ENCODE measurements at regions not wholly inside any gene's neighbourhood (a gene's known extent, or its start where the extent isn't known, plus 50 kb on each side); places are given as distances from the start of the nearest gene placed in this dataset.

DNA sequence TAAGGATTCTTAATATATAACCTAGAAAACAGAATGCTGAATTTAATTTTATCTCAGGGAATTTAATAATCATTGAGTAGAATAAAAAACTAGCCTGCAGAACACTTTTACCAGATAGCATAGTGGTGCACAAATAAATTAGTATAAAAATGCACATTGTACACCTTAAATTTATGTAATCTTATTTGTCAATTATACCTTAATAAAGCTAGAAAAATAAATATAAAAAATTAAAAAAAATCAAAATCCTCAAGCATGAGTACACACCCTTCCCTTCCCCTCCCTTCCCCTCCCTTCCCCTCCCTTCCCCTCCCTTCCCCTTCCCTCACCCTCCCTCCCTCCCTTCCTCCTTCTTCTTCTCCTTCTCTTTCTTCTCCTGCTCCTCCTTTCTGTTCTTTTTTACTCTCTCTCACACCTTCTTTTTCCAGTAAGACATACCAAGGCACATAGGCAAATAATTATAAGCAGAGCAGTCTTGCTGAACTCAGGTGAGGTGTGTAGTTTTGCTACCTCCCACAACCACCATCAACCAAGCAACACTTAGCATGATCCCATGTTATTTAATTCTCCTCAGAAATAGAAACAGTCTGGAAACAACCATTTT lies 1395.0 kb downstream of the ZPLD1 start:
- TF ChIP-seq FOXM1 (IDR thresholded peaks at IDR 0.05; ENCODE audit: borderline replicate concordance) = no peak
- no peak for TF ChIP-seq SP1 (IDR thresholded peaks at IDR 0.05)
- TF ChIP-seq ELF4 (IDR thresholded peaks at IDR 0.05) = no peak
- no peak for TF ChIP-seq NFRKB (IDR thresholded peaks at IDR 0.05)
- no peak for TF ChIP-seq SUZ12 (IDR thresholded peaks at IDR 0.05)
- TF ChIP-seq ARNT (IDR thresholded peaks at IDR 0.05) = no peak
- TF ChIP-seq ZNF384 (IDR thresholded peaks at IDR 0.05) = no peak
- TF ChIP-seq FOXK2 (IDR thresholded peaks at IDR 0.05) = no peak
- TF ChIP-seq HDGF (IDR thresholded peaks at IDR 0.05; ENCODE audit: borderline replicate concordance) = no peak

Measured in HEK293T (cell line).